ENCODE measurements at regions not wholly inside any gene's neighbourhood (a gene's known extent, or its start where the extent isn't known, plus 50 kb on each side); places are given as distances from the start of the nearest gene placed in this dataset.
"Not testable (repeated sequence)": the region's sequence is repeated elsewhere in the genome, so short reads cannot be mapped to it uniquely, and the experiment has no call there.

DNA sequence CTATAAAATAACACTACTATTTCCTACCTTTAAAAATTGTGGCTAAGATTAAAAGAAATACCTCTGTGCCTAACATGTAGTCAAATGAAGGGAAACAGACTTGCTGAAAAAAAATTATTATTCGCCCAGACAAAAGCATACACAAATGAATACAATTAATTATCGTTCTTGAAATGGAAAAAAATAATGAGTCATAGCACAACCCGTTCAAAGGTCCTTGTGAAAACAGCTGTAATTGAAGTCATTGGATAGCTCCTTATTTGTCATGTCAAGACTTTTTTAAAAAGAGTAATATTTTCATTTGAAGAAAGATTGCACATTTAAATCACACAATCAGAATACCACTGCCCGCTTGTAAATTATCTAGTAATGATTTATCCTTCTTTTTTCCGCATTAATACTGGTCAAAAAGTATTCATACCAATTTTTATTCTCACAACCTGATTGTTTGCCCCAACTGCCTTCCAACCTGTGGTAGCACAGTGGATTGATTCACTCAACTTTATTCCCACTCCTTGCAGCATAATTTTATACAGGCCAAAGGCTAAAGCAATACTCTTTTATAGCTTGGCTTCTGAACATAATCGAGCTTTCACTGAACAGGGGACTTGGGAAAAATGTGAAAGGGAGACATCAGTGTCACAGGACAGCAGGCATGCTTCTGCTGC is 655.2 kb upstream of the MAP3K7 start:
- no peak for DNase-seq (ENCODE audit: low spot score)
- in situ Hi-C loops (cut with HindIII; ENCODE audit: low sequenced_read_pairs): no loop called here

DNA sequence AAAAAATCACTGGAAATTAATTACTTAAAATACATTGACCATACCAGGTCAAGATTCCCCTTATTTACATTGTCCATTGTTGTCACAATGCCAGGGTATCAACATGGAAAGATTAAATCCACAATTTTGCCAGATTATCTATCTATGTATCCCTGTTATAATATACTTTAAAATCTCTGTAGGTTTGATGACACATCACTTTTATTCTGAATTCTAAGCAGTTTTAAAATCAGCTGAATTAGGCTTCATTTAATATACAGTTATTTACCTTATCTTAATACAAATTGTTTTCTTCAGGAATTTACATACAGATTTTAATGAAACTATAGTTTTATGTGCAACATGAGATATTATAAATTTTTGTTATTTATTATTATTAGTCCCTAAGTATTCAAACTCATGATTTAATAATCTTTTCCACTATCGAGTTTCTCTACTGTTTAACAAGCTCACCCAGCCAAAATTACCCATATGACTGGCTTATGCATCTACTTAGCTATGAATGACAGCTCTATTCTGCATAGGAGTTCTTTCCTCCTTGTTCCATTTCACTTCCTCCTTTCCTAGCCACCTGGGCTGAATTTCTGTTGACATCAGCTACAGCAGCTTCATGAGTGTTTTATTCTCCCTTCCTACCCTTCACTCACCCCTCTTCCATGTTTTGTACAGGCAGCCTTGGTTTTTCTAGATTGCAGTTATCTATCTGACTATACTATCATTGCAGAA is 654.2 kb upstream of the MAP3K7 start:
- in situ Hi-C loops (cut with HindIII; ENCODE audit: low sequenced_read_pairs): no loop called here
- DNase-seq (ENCODE audit: low spot score): no peak

- no peak for DNase-seq (ENCODE audit: low spot score)
Measured at GRCh38 chr6:91221072-91221720, 634.3 kb upstream of the MAP3K7 start.

GRCh38 chr6:91213229-91213901 is 626.5 kb upstream of the MAP3K7 start:
- no peak for DNase-seq (ENCODE audit: low spot score)
- in situ Hi-C loops (cut with HindIII; ENCODE audit: low sequenced_read_pairs): no loop called here

More at GRCh38 chr6:91221072-91221720, 634.3 kb upstream of the MAP3K7 start:
- in situ Hi-C loops (cut with HindIII; ENCODE audit: low sequenced_read_pairs): no loop called here

DNA sequence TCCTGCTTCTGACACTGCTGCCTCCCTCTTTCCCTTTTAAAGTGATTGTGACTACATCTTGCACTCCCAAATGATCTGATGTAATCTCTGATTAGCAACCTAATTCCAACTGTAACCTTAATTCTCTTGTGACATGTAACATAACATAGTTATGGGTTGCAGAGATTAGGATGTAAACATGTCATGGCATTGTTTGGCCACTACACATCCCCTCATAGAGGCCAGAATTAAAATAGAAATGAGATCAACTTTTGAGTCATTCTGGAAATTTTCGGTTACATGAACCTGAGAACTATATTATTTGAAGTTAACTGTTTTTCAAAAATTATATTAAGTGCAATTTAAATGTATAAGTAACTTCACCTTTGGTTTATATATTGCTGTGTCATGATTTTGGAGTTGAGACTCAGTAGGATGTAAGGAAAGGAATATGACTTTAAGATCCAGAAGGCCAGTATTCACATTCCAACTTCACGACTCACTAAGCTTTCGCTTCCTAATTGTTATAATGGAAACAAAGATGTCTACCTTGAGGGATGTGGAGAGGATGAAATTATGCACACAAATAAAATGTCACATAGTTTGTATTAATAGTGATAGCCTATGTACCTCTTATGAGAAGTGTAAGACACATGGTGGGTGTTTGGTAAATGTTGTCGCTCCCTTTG is 611.9 kb upstream of the MAP3K7 start:
- DNase-seq (ENCODE audit: low spot score): no peak
- in situ Hi-C loops (cut with HindIII; ENCODE audit: low sequenced_read_pairs): no loop called here

DNA sequence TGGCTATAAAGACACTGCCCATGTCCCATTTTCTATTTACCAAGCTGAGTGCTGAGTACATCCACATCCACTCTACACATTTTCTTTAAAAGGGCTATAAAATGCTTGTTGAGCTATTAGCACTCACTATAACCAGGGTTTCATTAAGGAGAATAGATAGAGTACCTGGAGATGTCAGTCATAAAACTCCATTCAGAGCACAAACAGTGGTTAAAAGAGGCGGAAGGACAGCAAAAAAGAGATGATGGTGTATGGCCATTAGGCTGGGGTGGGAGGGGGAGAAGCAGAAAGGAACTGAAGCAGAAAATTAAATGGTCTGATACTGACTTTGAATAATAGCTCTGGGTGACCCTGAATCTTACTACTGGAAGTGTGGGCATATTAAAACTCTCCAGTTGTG is 609.9 kb upstream of the MAP3K7 start:
- in situ Hi-C loops (cut with HindIII; ENCODE audit: low sequenced_read_pairs): no loop called here
- no peak for DNase-seq (ENCODE audit: low spot score)

GRCh38 chr6:91193446-91193845 is 606.6 kb upstream of the MAP3K7 start:
- in situ Hi-C loops (cut with HindIII; ENCODE audit: low sequenced_read_pairs): no loop called here
- peak; percentile 86 for DNase-seq (ENCODE audit: low spot score)

- DNase-seq (ENCODE audit: low spot score); in situ Hi-C loops (cut with HindIII; ENCODE audit: low sequenced_read_pairs): not testable (repeated sequence)
Measured at GRCh38 chr6:91190041-91190440, 603.2 kb upstream of the MAP3K7 start.

DNA sequence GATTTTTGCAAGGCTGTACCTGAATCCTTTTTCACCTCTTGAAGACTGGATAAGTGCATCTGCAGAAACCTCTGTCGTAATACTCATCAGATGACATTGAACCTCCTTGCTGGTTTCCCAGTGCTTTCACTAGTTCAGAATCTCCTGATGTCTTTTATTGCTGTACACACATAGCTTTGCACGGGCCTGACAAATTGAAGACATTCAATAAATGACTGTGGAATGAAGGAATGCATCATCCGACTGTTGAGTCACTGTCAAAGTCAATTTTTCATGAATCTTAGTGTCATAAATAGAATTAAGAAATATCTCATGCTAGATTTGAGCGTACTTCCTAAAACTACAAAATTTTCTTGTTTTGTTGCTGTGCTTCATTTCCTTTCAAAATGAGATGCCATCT is 598.2 kb upstream of the MAP3K7 start:
- in situ Hi-C loops (cut with HindIII; ENCODE audit: low sequenced_read_pairs): no loop called here
- no peak for DNase-seq (ENCODE audit: low spot score)

- in situ Hi-C loops (cut with HindIII; ENCODE audit: low sequenced_read_pairs): no loop called here
- no peak for DNase-seq (ENCODE audit: low spot score)
Measured at GRCh38 chr6:91181416-91181815, 594.5 kb upstream of the MAP3K7 start.

DNA sequence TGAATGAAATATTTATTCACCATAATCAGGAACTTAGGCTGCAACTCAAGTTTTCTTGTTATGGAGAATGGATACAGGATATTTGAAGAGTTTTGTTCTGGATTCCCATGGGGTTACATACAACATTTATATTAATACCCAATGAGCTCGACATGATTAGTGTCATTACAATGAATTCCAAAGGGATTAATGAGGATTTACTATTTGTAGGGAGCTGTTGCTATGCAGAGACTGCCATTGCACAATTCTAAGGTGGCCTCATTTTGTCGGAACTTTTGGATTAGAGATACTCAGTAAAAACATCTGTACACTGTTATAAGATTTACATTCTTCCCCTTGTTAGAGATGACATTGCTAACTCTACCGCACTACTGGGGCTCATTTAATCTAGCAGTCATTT is 586.8 kb upstream of the MAP3K7 start:
- in situ Hi-C loops (cut with HindIII; ENCODE audit: low sequenced_read_pairs): no loop called here
- DNase-seq (ENCODE audit: low spot score): no peak

DNA sequence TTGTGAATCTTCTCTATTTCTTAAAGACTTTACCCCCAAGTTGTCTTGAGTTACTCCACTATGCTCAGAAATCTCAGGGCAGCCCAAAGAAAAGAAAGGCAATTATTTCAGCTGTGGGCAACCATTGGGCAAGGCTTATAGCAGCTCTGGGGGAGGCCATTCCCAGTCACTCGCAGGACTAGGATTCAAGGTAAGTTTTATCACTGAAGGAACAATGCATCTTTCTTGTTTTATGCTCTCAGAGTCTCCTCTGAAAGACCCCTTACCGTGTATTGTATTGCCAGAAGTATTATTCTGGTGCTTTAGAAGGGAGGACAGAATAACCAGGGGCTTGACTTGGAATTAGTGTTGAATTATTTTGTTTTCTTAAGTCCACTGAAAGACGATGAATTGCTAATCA is 586.3 kb upstream of the MAP3K7 start:
- no peak for DNase-seq (ENCODE audit: low spot score)
- in situ Hi-C loops (cut with HindIII; ENCODE audit: low sequenced_read_pairs): no loop called here

DNA sequence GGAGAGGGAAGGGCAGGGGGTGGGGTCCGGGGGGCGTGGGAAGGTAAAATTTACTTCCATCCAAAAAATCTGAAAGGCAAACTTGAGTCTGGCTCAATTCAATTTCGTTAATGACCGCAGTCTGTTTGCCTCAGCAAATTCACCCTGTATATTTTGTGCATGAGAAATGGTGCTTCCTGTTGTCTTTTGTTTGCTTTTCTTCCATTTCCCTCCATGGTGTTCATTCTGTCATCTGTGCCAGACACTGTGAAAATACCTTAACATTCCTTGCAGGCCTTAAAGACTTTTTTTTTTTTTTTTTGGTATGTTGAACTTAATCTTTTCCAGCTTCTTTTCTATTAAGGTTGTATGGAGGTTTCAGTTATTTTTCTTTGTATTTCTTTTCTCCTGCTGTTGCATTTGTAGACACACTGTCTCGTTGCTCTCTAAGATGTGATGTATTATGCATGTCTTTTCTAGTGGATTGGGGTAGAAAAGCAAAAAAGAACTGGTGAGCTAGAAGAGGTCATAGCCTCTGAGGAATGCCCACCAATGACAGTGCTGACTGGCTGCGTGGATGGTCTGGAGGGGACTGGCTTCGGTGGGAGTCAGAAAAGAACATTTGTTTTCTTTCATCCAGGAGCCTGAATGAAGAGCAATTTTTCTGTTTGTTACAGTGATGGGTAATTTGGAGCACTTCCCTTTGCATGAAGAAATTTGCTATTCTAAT is 585.0 kb upstream of the MAP3K7 start:
- DNase-seq (ENCODE audit: low spot score): no peak
- in situ Hi-C loops (cut with HindIII; ENCODE audit: low sequenced_read_pairs): no loop called here

GRCh38 chr6:91167846-91168245 is 581.0 kb upstream of the MAP3K7 start:
- in situ Hi-C loops (cut with HindIII; ENCODE audit: low sequenced_read_pairs): no loop called here
- no peak for DNase-seq (ENCODE audit: low spot score)

GRCh38 chr6:91166271-91167046 is 579.6 kb upstream of the MAP3K7 start:
- DNase-seq (ENCODE audit: low spot score): no peak
- in situ Hi-C loops (cut with HindIII; ENCODE audit: low sequenced_read_pairs): no loop called here

GRCh38 chr6:91164105-91164504 is 577.2 kb upstream of the MAP3K7 start:
- in situ Hi-C loops (cut with HindIII; ENCODE audit: low sequenced_read_pairs): no loop called here
- DNase-seq (ENCODE audit: low spot score): no peak

GRCh38 chr6:91161246-91161645 is 574.4 kb upstream of the MAP3K7 start:
- no peak for DNase-seq (ENCODE audit: low spot score)
- in situ Hi-C loops (cut with HindIII; ENCODE audit: low sequenced_read_pairs): no loop called here

- no peak for DNase-seq (ENCODE audit: low spot score)
- in situ Hi-C loops (cut with HindIII; ENCODE audit: low sequenced_read_pairs): no loop called here
Measured at GRCh38 chr6:91155129-91155785, 568.4 kb upstream of the MAP3K7 start.
